ENCODE measurements at regions not wholly inside any gene's neighbourhood (a gene's known extent, or its start where the extent isn't known, plus 50 kb on each side); places are given as distances from the start of the nearest gene placed in this dataset.

DNA sequence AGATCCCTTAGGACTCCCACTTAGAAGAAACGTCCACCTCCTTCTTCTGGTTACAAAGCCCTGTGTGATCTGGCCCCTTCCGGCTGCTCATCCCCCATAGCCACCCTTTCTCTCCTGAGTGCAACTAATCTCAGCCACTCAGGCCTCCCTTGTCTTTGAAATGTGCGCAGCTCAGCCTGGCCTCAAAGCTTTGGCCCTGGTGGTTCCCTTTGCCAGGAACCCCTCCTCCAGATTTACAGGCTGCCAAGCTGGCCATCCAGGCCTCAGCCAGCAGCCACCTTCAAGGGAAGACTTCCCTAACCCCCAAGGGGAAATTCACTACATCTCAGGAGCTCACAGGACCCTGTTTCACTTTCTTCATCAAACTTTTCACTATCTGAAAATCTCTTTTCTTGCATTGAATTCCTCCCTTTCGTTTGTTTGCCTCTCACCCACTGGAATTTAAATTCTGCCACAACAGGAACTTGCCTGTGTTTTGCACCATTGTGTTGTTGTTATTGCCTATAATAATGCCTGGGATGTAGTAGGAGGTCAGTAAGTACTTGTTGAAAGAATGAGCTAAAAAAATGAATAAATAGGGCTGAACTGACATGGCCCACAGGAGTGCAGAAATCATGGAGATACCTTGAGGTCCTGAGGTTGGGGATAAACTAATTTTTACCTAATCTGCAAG, 109.5 kb upstream of the PFN2 start (continued):
- no peak for TF ChIP-seq HDAC6 (IDR thresholded peaks at IDR 0.05; ENCODE audit: low read depth, low read length)
- no peak for TF ChIP-seq MAFK (IDR thresholded peaks at IDR 0.05; ENCODE audit: low read depth, low read length)
- no peak for TF ChIP-seq CHD1 (IDR thresholded peaks at IDR 0.05; ENCODE audit: low read depth, low read length)
